HG03571 (cell line): ENCODE measurements at regions not wholly inside any gene's neighbourhood (a gene's known extent, or its start where the extent isn't known, plus 50 kb on each side); places are given as distances from the start of the nearest gene placed in this dataset.
"Not testable (repeated sequence)": the region's sequence is repeated elsewhere in the genome, so short reads cannot be mapped to it uniquely, and the experiment has no call there.

Experiments used
- ATAC-seq: cut with Tn5 transposase; IDR thresholded peaks from one replicate; pipeline ENCODE4 v1.9.1; 2021; ENCODE audit not compliant: unreplicated experiment

GRCh38 chr6:86738078-86738477 is 199.2 kb upstream of the HTR1E start:
- ATAC-seq: no peak

GRCh38 chr6:86731631-86732030 is 205.7 kb upstream of the HTR1E start:
- not testable (repeated sequence) for ATAC-seq

- ATAC-seq: not testable (repeated sequence)
These were observed 206.6 kb upstream of the HTR1E start for GRCh38 chr6:86730772-86731171.

- ATAC-seq: no peak
These were observed 207.1 kb upstream of the HTR1E start for GRCh38 chr6:86730216-86730615.

GRCh38 chr6:86728976-86729375 is 208.4 kb upstream of the HTR1E start:
- no peak for ATAC-seq

- ATAC-seq: no peak
These were observed 212.6 kb upstream of the HTR1E start for GRCh38 chr6:86724695-86725094.

GRCh38 chr6:86723729-86724128 is 213.6 kb upstream of the HTR1E start:
- no peak for ATAC-seq

GRCh38 chr6:86723151-86723550 is 214.2 kb upstream of the HTR1E start:
- ATAC-seq: no peak

- no peak for ATAC-seq
These were observed 215.2 kb upstream of the HTR1E start for GRCh38 chr6:86722131-86722530.

GRCh38 chr6:86715676-86716075 is 221.7 kb upstream of the HTR1E start:
- no peak for ATAC-seq

GRCh38 chr6:86712039-86712438 is 225.3 kb upstream of the HTR1E start:
- ATAC-seq: no peak

- ATAC-seq: no peak
These were observed 229.7 kb upstream of the HTR1E start for GRCh38 chr6:86707545-86708120.

GRCh38 chr6:86706449-86706848 is 230.9 kb upstream of the HTR1E start:
- ATAC-seq: no peak

- not testable (repeated sequence) for ATAC-seq
These were observed 236.1 kb upstream of the HTR1E start for GRCh38 chr6:86701228-86701627.

- no peak for ATAC-seq
These were observed 250.8 kb upstream of the HTR1E start for GRCh38 chr6:86686496-86686895.

GRCh38 chr6:86685230-86685797 is 252.0 kb upstream of the HTR1E start:
- no peak for ATAC-seq

GRCh38 chr6:86683132-86683908 is 254.0 kb upstream of the HTR1E start:
- ATAC-seq: no peak

GRCh38 chr6:86682297-86682696 is 255.0 kb upstream of the HTR1E start:
- ATAC-seq: no peak

- ATAC-seq: not testable (repeated sequence)
These were observed 256.2 kb upstream of the HTR1E start for GRCh38 chr6:86681140-86681539.

- ATAC-seq: not testable (repeated sequence)
These were observed 265.2 kb upstream of the HTR1E start for GRCh38 chr6:86672125-86672524.

GRCh38 chr6:86657192-86657591 is 280.1 kb upstream of the HTR1E start:
- no peak for ATAC-seq

GRCh38 chr6:86629123-86629522 is 308.2 kb upstream of the HTR1E start:
- ATAC-seq: no peak
